Natural killer cell (primary cell): ENCODE measurements at regions not wholly inside any gene's neighbourhood (a gene's known extent, or its start where the extent isn't known, plus 50 kb on each side); places are given as distances from the start of the nearest gene placed in this dataset.

Experiments used
- ATAC-seq, 3 donors: fragments of 150-1000 bp in 2 of 3; fragments of 200-7000 bp in 1 of 3; cut with Tn5 transposase; 1 replicate in 1 of 3; 2 replicates in 2 of 3; pipeline ENCODE4 v1.10.0; 2021; ENCODE audit warnings: mild to moderate bottlenecking in 2 of 3, moderate library complexity in 2 of 3
- DNase-seq, 2 donors: peaks; one replicate each; pipeline versions ENCODE4 v3.0.0 to v3.0.0-alpha.2; 2013 to 2021; ENCODE audit warnings: mixed read lengths in 1 of 2
- H3K27ac ChIP-seq: one replicate; pipeline ENCODE4 v1.5.1; 2013; ENCODE audit warnings: mild to moderate bottlenecking, low read length
- H3K27me3 ChIP-seq: one replicate; pipeline ENCODE4 v1.6.1; 2013; ENCODE audit warnings: low read length; ENCODE audit not compliant: control insufficient read depth, insufficient read depth
- H3K36me3 ChIP-seq: one replicate; pipeline ENCODE4 v1.6.1; 2013; ENCODE audit warnings: low read length; ENCODE audit not compliant: control insufficient read depth, insufficient read depth
- H3K4me1 ChIP-seq: one replicate; pipeline ENCODE4 v1.6.1; 2013; ENCODE audit warnings: low read length; ENCODE audit not compliant: control insufficient read depth, insufficient read depth
- H3K4me3 ChIP-seq: one replicate; pipeline ENCODE4 v1.5.1; 2013; ENCODE audit warnings: low read length
- H3K9me3 ChIP-seq: one replicate; pipeline ENCODE4 v1.6.1; 2013; ENCODE audit warnings: low read length; ENCODE audit not compliant: control insufficient read depth, insufficient read depth
- H3K27ac Mint-ChIP-seq, 2 donors: one replicate each; pipeline ENCODE4 v1.8.0; 2022; ENCODE audit warnings: mild to moderate bottlenecking in 2 of 2, mixed read lengths in 2 of 2, moderate library complexity in 1 of 2
- H3K27me3 Mint-ChIP-seq, 2 donors: one replicate each; pipeline ENCODE4 v1.8.0; 2022; ENCODE audit warnings: low read depth in 2 of 2, mixed read lengths in 2 of 2
- H3K36me3 Mint-ChIP-seq: one replicate; pipeline ENCODE4 v1.8.0; 2022; ENCODE audit warnings: mixed read lengths
- H3K4me1 Mint-ChIP-seq, 2 donors: one replicate each; pipeline ENCODE4 v1.8.0; 2022; ENCODE audit warnings: mixed read lengths in 2 of 2
- H3K4me3 Mint-ChIP-seq: one replicate; pipeline ENCODE4 v1.8.0; 2022; ENCODE audit warnings: mild to moderate bottlenecking, moderate library complexity, mixed read lengths
- H3K9me3 Mint-ChIP-seq, 2 donors: one replicate each; pipeline ENCODE4 v1.8.0; 2022; ENCODE audit warnings: mixed read lengths in 2 of 2
- CTCF ChIP-seq: fragments of 200-600 bp; IDR thresholded peaks from one replicate; pipeline ENCODE4 v1.8.0; 2022; ENCODE audit warnings: antibody characterized with exemption
- WGBS: methylation state at CpG from one replicate; pipeline ENCODE4 v1.1.7; 2013; ENCODE audit warnings: missing lambda C conversion rate; ENCODE audit not compliant: insufficient coverage; 5-methylcytosine and 5-hydroxymethylcytosine counted together
- intact Hi-C: fragments of 100-400 bp; cut with micrococcal nuclease; formaldehyde crosslinking; loops from one replicate; pipeline ENCODE4 v1.14.2; 2022

GRCh38 chr2:59947209-59947608 is 606.2 kb downstream of the BCL11A start:
- no peak for DNase-seq
- Histone ChIP-seq H3K27ac (no peak overlapping the region), H3K9me3 (no peaks in the 10 kb centered on the region), H3K4me3 (no peak overlapping the region), H3K4me1 (no peaks in the 10 kb centered on the region), H3K36me3 (no peaks in the 10 kb centered on the region), H3K27me3 (no peaks in the 10 kb centered on the region)
- Mint-ChIP-seq H3K9me3 (no peaks in the 10 kb centered on the region), H3K4me3 (no peak overlapping the region), H3K4me1 (no peaks in the 10 kb centered on the region), H3K27me3 (no peaks in the 10 kb centered on the region), H3K27ac (no peak overlapping the region), H3K36me3 (no peaks in the 10 kb centered on the region)
- intact Hi-C loops = no loop called here
- WGBS = 50% methylated on average over 1 of the region's 3 CpGs
- ATAC-seq = no peak
- TF ChIP-seq CTCF = no peak

DNA sequence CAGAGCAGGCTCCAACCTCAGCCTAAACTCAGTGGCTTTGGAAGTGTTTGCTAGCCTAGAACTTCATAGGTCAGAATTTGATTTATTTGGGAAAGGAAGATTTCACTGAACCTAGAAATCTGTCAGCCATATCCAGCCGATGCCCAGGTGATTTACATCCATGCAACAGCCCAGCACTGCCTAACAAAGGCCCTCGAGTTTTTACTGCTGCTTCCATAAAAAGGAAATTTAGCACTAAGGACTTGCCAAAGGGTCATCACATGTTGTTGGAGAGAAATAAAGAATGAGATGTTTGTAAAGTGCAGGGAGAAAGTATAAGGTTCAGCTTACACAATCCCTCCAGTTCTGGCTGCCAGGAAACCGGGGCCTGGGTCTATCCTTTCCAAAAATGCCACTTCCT is 614.2 kb downstream of the BCL11A start:
- DNase-seq = no peak
- Mint-ChIP-seq H3K4me3 (no peak overlapping the region), H3K9me3 (no peaks in the 10 kb centered on the region), H3K36me3 (no peaks in the 10 kb centered on the region), H3K27me3 (peaks cover 0 to 8% of the 10 kb centered on the region in 2 donors), H3K27ac (no peak overlapping the region), H3K4me1 (no peaks in the 10 kb centered on the region)
- Histone ChIP-seq H3K4me3 (no peak overlapping the region), H3K27ac (no peak overlapping the region), H3K27me3 (no peaks in the 10 kb centered on the region), H3K9me3 (no peaks in the 10 kb centered on the region), H3K36me3 (no peaks in the 10 kb centered on the region), H3K4me1 (no peaks in the 10 kb centered on the region)
- 88% methylated on average over 3 of the region's 3 CpGs for WGBS
- intact Hi-C loops = no loop called here
- TF ChIP-seq CTCF = no peak
- ATAC-seq = no peak

- H3K9me3 ChIP-seq = no peaks in the 10 kb centered on the region
- peaks cover 0 to 8% of the 10 kb centered on the region in 2 donors for H3K27me3 Mint-ChIP-seq
- H3K4me3 Mint-ChIP-seq = no peak overlapping the region
- no peak overlapping the region for H3K27ac ChIP-seq
- no peaks in the 10 kb centered on the region for H3K27me3 ChIP-seq
- H3K4me3 ChIP-seq = no peak overlapping the region
- no peak for ATAC-seq
- no peaks in the 10 kb centered on the region for H3K9me3 Mint-ChIP-seq
- no peaks in the 10 kb centered on the region for H3K4me1 Mint-ChIP-seq
- TF ChIP-seq CTCF = no peak
- WGBS = 38% methylated on average over 2 of the region's 2 CpGs
- H3K4me1 ChIP-seq = no peaks in the 10 kb centered on the region
- H3K36me3 Mint-ChIP-seq = no peaks in the 10 kb centered on the region
- intact Hi-C loops = no loop called here
- no peak overlapping the region for H3K27ac Mint-ChIP-seq
- DNase-seq = no peak
- H3K36me3 ChIP-seq = no peaks in the 10 kb centered on the region
Measured at GRCh38 chr2:59938181-59938580, 615.3 kb downstream of the BCL11A start.

GRCh38 chr2:59936048-59936447 is 617.4 kb downstream of the BCL11A start:
- no peaks in the 10 kb centered on the region for H3K27me3 ChIP-seq

More at GRCh38 chr2:59936048-59936447, 617.4 kb downstream of the BCL11A start:
- no peak overlapping the region for H3K4me3 ChIP-seq
- H3K9me3 ChIP-seq = no peaks in the 10 kb centered on the region
- Mint-ChIP-seq H3K27me3 (peaks cover 0 to 8% of the 10 kb centered on the region in 2 donors), H3K27ac (no peak overlapping the region), H3K4me1 (no peaks in the 10 kb centered on the region), H3K36me3 (no peaks in the 10 kb centered on the region), H3K4me3 (no peak overlapping the region), H3K9me3 (no peaks in the 10 kb centered on the region)
- 67% methylated on average over 3 of the region's 3 CpGs for WGBS
- H3K36me3 ChIP-seq = no peaks in the 10 kb centered on the region
- ATAC-seq (no peak), DNase-seq (no peak)
- TF ChIP-seq CTCF = no peak
- intact Hi-C loops = no loop called here
- no peaks in the 10 kb centered on the region for H3K4me1 ChIP-seq
- H3K27ac ChIP-seq = no peak overlapping the region
